Lung (tissue), 11 donors: ENCODE measurements at regions not wholly inside any gene's neighbourhood (a gene's known extent, or its start where the extent isn't known, plus 50 kb on each side); places are given as distances from the start of the nearest gene placed in this dataset.
"Not testable (repeated sequence)": the region's sequence is repeated elsewhere in the genome, so short reads cannot be mapped to it uniquely, and the experiment has no call there.

Experiments used
- ATAC-seq: fragments of 200-7000 bp; cut with Tn5 transposase; one replicate; pipeline ENCODE4 v1.9.1; 2020; ENCODE audit warnings: moderate number of reproducible peaks; ENCODE audit not compliant: insufficient read depth, low FRiP score
- DNase-seq, 3 donors: peaks; one replicate each; pipeline ENCODE4 v3.0.0-alpha.2; 2013 to 2017
- H3K27ac ChIP-seq, 2 donors: one replicate each; pipeline ENCODE4 v1.5.1; 2013; ENCODE audit warnings: mild to moderate bottlenecking in 2 of 2, moderate library complexity in 2 of 2, control low read depth in 1 of 2, inconsistent platforms in 1 of 2, low read depth in 1 of 2, low read length in 1 of 2
- H3K27me3 ChIP-seq, 3 donors: one replicate each; pipeline ENCODE4 v1.5.1; 2013; ENCODE audit warnings: low read length in 2 of 3; ENCODE audit not compliant: control insufficient read depth in 3 of 3, insufficient read depth in 3 of 3
- H3K36me3 ChIP-seq, 4 donors: one replicate each; pipeline ENCODE4 v1.5.1; 2013; ENCODE audit warnings: low read length in 4 of 4, mild to moderate bottlenecking in 1 of 4, moderate library complexity in 1 of 4; ENCODE audit not compliant: control insufficient read depth in 4 of 4, insufficient read depth in 4 of 4
- H3K4me1 ChIP-seq, 5 donors: one replicate each; pipeline ENCODE4 v1.5.1; 2013; ENCODE audit warnings: low read length in 5 of 5, mild to moderate bottlenecking in 2 of 5, moderate library complexity in 1 of 5; ENCODE audit not compliant: control insufficient read depth in 5 of 5, insufficient read depth in 5 of 5
- H3K4me3 ChIP-seq: one replicate; pipeline ENCODE4 v1.5.1; 2013; ENCODE audit warnings: mild to moderate bottlenecking, control low read depth, moderate library complexity
- H3K9ac ChIP-seq, 2 donors: one replicate each; pipeline ENCODE4 v1.5.1; 2013; ENCODE audit warnings: low read length in 2 of 2, control low read depth in 1 of 2; ENCODE audit not compliant: insufficient read depth in 1 of 2
- H3K9me3 ChIP-seq, 4 donors: one replicate each; pipeline ENCODE4 v1.5.1; 2013; ENCODE audit warnings: low read length in 3 of 4, mild to moderate bottlenecking in 1 of 4, moderate library complexity in 1 of 4; ENCODE audit not compliant: control insufficient read depth in 4 of 4, insufficient read depth in 3 of 4
- WGBS, 2 donors: extraction: QIAGEN DNeasy Blood & Tissue Kit; methylation state at CpG; one replicate each; pipeline ENCODE4 v1.1.7; 2013; 5-methylcytosine and 5-hydroxymethylcytosine counted together
- TF ChIP-seq, protein P1 (sequence below): IDR thresholded peaks from 2 replicates; pipeline ENCODE4 v1.5.1; 2012; ENCODE audit warnings: mild to moderate bottlenecking; ENCODE audit errors: control extremely low read depth, extremely low read depth
- donor health status: control.
- donor health status: control.
- donor health status: Bipolar disorder and iron deficiency.
- donor health status: healthy.
- donor health status: DM: yes; HTN: yes; CAD: no.

DNA sequence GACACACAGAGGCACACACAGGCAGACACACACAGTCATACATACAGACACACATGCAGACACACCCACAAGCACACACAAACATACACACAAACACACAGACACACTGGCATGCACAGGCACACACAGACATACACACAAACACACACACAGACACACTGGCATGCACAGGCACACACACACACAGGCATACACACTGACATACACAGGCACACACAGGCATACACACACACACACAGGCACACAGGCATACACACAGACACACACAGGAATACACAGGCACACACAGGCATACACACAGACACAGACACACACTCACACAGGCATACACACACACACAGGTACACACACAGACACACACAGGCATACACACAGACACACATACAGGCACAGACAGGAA lies 340.7 kb upstream of the VSTM2A start:
- ATAC-seq (no peak), DNase-seq (no peak)
- TF ChIP-seq, protein P1, sequence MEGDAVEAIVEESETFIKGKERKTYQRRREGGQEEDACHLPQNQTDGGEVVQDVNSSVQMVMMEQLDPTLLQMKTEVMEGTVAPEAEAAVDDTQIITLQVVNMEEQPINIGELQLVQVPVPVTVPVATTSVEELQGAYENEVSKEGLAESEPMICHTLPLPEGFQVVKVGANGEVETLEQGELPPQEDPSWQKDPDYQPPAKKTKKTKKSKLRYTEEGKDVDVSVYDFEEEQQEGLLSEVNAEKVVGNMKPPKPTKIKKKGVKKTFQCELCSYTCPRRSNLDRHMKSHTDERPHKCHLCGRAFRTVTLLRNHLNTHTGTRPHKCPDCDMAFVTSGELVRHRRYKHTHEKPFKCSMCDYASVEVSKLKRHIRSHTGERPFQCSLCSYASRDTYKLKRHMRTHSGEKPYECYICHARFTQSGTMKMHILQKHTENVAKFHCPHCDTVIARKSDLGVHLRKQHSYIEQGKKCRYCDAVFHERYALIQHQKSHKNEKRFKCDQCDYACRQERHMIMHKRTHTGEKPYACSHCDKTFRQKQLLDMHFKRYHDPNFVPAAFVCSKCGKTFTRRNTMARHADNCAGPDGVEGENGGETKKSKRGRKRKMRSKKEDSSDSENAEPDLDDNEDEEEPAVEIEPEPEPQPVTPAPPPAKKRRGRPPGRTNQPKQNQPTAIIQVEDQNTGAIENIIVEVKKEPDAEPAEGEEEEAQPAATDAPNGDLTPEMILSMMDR, result no peak
- no peak overlapping the region for H3K9ac ChIP-seq
- H3K27me3 ChIP-seq, result no peaks in the 10 kb centered on the region
- no peak overlapping the region for H3K4me3 ChIP-seq
- H3K27ac ChIP-seq, result no peak overlapping the region
- H3K4me1 ChIP-seq, result no peaks in the 10 kb centered on the region
- no peaks in the 10 kb centered on the region for H3K36me3 ChIP-seq
- peaks cover 0 to 4% (median 2%) of the 10 kb centered on the region in 4 donors for H3K9me3 ChIP-seq

DNA sequence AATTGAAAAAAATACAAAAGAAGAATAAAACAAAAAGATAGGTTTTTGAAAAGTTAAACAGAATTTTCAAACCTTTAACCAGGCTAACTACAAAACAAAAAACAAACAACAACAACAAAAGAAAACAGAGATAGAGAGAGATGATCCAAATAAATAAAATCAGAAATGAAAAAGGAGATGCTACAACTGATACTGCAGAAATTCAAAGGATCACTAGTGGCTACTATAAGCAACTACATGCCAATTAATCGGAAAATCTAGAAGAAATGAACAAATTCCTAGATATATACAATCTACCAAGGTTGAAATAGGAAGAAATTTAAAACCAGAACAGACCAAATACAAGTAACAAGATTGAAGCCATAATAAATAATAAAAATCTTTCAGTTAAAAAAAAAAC lies 326.8 kb upstream of the VSTM2A start:
- Histone ChIP-seq H3K27ac (no peak overlapping the region), H3K36me3 (no peaks in the 10 kb centered on the region), H3K27me3 (no peaks in the 10 kb centered on the region), H3K9ac (no peak overlapping the region), H3K4me1 (no peaks in the 10 kb centered on the region), H3K9me3 (peaks cover 0 to 9% (median 4%) of the 10 kb centered on the region in 4 donors), H3K4me3 (no peak overlapping the region)
- TF ChIP-seq, protein P1, result no peak
- 63 to 82% methylated on average over 1 of the region's 1 CpG for WGBS, 2 donors
- DNase-seq (no peak), ATAC-seq (no peak)

DNA sequence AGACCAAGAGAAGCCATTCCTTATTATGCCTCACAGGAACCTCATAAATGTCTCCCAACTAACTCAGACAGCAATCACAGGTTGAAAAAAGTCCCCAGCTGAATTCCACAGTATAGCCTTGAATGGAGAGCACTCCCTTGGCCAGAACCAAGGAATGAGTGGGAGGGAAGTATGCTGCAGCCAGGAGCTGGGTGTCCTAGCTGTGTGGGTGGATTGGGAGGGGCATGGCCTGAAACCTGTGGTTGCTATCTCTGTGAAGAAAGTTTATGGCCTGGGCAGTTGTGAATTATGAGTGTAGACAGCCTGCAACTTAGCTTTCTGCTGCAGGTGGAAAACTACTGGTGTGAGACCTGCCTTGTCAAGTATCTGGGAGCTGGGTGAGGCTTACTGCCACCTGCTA lies 316.1 kb upstream of the VSTM2A start:
- not testable (repeated sequence) for DNase-seq, H3K36me3 ChIP-seq, H3K27ac ChIP-seq, ATAC-seq, H3K9ac ChIP-seq, H3K4me3 ChIP-seq, H3K4me1 ChIP-seq, H3K9me3 ChIP-seq, H3K27me3 ChIP-seq

DNA sequence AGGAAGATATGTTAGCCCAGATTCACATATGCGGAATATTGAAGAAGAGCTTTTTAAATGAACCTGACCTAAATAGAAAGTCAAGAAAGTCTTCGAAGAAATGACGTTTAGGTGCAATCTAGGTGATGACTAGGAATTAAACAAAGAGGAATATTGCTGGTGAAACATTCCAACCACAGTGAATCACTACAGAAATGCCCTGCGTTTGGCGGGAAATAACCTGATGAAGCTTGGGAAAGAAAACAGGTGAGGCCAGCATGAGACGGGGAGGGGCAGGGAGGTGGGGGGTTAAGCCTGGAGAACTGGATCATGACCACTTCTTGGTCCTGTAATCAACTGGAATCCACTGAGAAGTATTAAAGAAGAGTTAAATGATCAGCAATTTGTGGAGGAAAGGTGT lies 299.4 kb upstream of the VSTM2A start:
- 93 to 97% methylated on average over 6 of the region's 6 CpGs for WGBS, 2 donors
- ATAC-seq (no peak), DNase-seq (no peak)
- H3K36me3 ChIP-seq, result no peaks in the 10 kb centered on the region
- no peak overlapping the region for H3K4me3 ChIP-seq
- H3K27me3 ChIP-seq, result no peaks in the 10 kb centered on the region
- TF ChIP-seq, protein P1, result no peak
- no peak overlapping the region for H3K27ac ChIP-seq
- no peaks in the 10 kb centered on the region for H3K4me1 ChIP-seq
- no peak overlapping the region for H3K9ac ChIP-seq
- no peaks in the 10 kb centered on the region for H3K9me3 ChIP-seq
